ENCODE measurements at regions not wholly inside any gene's neighbourhood (a gene's known extent, or its start where the extent isn't known, plus 50 kb on each side); places are given as distances from the start of the nearest gene placed in this dataset.

DNA sequence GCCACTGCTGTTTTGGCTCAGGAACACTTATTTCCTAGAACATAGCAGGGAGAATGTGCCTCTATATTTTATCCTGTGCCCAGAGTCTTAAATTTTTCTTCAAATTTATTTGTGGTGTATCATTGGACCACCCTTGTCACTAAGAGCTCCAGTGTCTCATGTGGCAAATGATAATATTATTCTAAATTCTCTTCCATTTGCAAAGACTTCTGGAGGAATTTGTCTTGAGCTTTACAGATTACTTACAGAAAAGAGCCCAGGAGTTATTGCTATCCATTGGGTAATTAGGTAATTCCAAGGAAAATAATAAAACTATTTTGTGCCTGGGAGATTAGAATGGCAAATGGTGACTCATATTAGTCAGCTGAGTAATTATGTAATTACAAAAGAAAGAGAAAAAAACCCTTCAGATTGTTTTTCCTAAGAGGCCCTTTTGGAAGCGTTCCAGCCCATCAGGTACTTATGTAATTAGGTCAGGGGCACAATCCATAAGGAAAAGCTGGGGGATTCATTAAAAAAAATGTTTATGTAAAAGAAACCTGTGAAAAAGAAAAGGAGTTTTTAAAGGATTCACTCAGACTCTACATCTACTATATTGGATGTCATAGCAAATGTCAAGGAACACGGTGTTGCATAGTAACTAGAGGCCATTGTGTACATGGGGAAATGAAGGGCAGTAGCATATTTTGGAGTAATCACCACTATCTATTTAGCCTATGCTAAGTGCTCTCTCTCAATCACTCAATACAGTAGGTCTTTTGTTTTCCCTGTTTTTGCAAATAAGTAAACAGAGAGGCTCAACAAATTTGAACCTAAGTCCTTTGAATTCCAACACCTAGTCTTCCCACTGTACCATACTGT, 380.9 kb upstream of the RARB start:
- no peaks in the 10 kb centered on the region for H3K9me3 ChIP-seq (replicated peaks; ENCODE audit: control insufficient read depth, insufficient read depth, low read depth, low read length)
- in situ Hi-C loops (cut with MboI) (no loop called here), intact Hi-C loops (cut with micrococcal nuclease) (no loop called here)
- H2AFZ ChIP-seq (ENCODE audit: low read depth, low read length): no peak overlapping the region
- no peak overlapping the region for H3K4me3 ChIP-seq
- no peaks in the 10 kb centered on the region for H3K27me3 ChIP-seq (ENCODE audit: control insufficient read depth in 2 of 2, insufficient read depth in 2 of 2, low read length in 2 of 2)
- no peak for FAIRE-seq
- ChIA-PET CTCF (ENCODE audit: low intra/inter-chr PET ratio) (no interaction called here), POLR2A (no interaction called here)
- no peaks in the 10 kb centered on the region for H3K4me1 ChIP-seq (replicated peaks in 1 of 2; ENCODE audit: control insufficient read depth in 2 of 2, insufficient read depth in 2 of 2, low read length in 2 of 2)
- WGBS (ENCODE audit: insufficient coverage, low coverage, missing lambda C conversion rate): 0% methylated on average over 2 of the region's 2 CpGs
- no peak overlapping the region for H3K27ac ChIP-seq (ENCODE audit: extremely low read depth, low read depth, low read length)
- no peaks in the 10 kb centered on the region for H4K20me1 ChIP-seq (replicated peaks; ENCODE audit: control insufficient read depth, insufficient read depth, low read length)
- no peak overlapping the region for H3K4me2 ChIP-seq (ENCODE audit: insufficient read depth, low read length)
- H3K9ac ChIP-seq (ENCODE audit: insufficient read depth in 1 of 2, low read depth in 2 of 2, low read length in 2 of 2): no peak overlapping the region
- ATAC-seq: no peak
- no peak for DNase-seq (ENCODE audit: extremely low read depth in 1 of 4, low spot score in 3 of 4)
- no peaks in the 10 kb centered on the region for H3K9me1 ChIP-seq (ENCODE audit: control insufficient read depth, insufficient read depth, low read length)
- no peaks in the 10 kb centered on the region for H3K79me2 ChIP-seq (ENCODE audit: control insufficient read depth, insufficient read depth, low read length)
- no peaks in the 10 kb centered on the region for H3K36me3 ChIP-seq (ENCODE audit: control insufficient read depth, insufficient read depth, low read length)
- TF ChIP-seq SP2 (IDR thresholded peaks at IDR 0.05; ENCODE audit: extremely low read depth, low read depth, low read length, poor library complexity, severe bottlenecking): no peak
- TF ChIP-seq SLC30A9 (CRISPR knock-in tag; IDR thresholded peaks at IDR 0.05): no peak
- TF ChIP-seq KAT8 (IDR thresholded peaks at IDR 0.05; ENCODE audit: low read depth): no peak
- TF ChIP-seq FOXK1 (CRISPR knock-in tag; IDR thresholded peaks at IDR 0.05; ENCODE audit: borderline replicate concordance): no peak
- TF ChIP-seq ZNF584 (CRISPR knock-in tag; IDR thresholded peaks at IDR 0.05; ENCODE audit: low read depth): no peak
- TF ChIP-seq, protein P1, sequence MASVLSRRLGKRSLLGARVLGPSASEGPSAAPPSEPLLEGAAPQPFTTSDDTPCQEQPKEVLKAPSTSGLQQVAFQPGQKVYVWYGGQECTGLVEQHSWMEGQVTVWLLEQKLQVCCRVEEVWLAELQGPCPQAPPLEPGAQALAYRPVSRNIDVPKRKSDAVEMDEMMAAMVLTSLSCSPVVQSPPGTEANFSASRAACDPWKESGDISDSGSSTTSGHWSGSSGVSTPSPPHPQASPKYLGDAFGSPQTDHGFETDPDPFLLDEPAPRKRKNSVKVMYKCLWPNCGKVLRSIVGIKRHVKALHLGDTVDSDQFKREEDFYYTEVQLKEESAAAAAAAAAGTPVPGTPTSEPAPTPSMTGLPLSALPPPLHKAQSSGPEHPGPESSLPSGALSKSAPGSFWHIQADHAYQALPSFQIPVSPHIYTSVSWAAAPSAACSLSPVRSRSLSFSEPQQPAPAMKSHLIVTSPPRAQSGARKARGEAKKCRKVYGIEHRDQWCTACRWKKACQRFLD (CRISPR knock-in tag; IDR thresholded peaks at IDR 0.05): no peak
- BruUV-seq (replicated peaks): no TSS peak

Data from K562 (cell line).